ENCODE measurements at regions not wholly inside any gene's neighbourhood (a gene's known extent, or its start where the extent isn't known, plus 50 kb on each side); places are given as distances from the start of the nearest gene placed in this dataset.

- Histone ChIP-seq H3K27me3 (peaks cover 0 to 4% of the 10 kb centered on the region in 2 donors), H3K9me3 (no peaks in the 10 kb centered on the region), H3K27ac (no peak overlapping the region), H3K4me3 (no peak overlapping the region), H3K4me1 (no peaks in the 10 kb centered on the region), H3K36me3 (no peaks in the 10 kb centered on the region)
- WGBS, 2 donors: 74 to 76% methylated on average over 6 to 11 of the region's 11 CpGs
- no peak for DNase-seq (ENCODE audit: low spot score in 2 of 2)
- TF ChIP-seq, protein P1, sequence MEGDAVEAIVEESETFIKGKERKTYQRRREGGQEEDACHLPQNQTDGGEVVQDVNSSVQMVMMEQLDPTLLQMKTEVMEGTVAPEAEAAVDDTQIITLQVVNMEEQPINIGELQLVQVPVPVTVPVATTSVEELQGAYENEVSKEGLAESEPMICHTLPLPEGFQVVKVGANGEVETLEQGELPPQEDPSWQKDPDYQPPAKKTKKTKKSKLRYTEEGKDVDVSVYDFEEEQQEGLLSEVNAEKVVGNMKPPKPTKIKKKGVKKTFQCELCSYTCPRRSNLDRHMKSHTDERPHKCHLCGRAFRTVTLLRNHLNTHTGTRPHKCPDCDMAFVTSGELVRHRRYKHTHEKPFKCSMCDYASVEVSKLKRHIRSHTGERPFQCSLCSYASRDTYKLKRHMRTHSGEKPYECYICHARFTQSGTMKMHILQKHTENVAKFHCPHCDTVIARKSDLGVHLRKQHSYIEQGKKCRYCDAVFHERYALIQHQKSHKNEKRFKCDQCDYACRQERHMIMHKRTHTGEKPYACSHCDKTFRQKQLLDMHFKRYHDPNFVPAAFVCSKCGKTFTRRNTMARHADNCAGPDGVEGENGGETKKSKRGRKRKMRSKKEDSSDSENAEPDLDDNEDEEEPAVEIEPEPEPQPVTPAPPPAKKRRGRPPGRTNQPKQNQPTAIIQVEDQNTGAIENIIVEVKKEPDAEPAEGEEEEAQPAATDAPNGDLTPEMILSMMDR (IDR thresholded peaks at IDR 0.05): no peak
- TF ChIP-seq POLR2A (IDR thresholded peaks at IDR 0.05) (no peak), EP300 (IDR thresholded peaks at IDR 0.05) (no peak)
These were observed 64.8 kb downstream of the SOX1 start for GRCh38 chr13:112131713-112132113.

- H3K4me1 ChIP-seq: no peaks in the 10 kb centered on the region
- H3K9me3 ChIP-seq: no peaks in the 10 kb centered on the region
- no peak overlapping the region for H3K27ac ChIP-seq
- no peak for DNase-seq (ENCODE audit: low spot score in 2 of 2)
- peaks cover 0 to 4% of the 10 kb centered on the region in 2 donors for H3K27me3 ChIP-seq
- H3K4me3 ChIP-seq: no peak overlapping the region
- TF ChIP-seq, protein P1 (IDR thresholded peaks at IDR 0.05): no peak
- TF ChIP-seq POLR2A (IDR thresholded peaks at IDR 0.05) (no peak), EP300 (IDR thresholded peaks at IDR 0.05) (no peak)
- 78 to 79% methylated on average over 12 to 17 of the region's 17 CpGs for WGBS, 2 donors
- H3K36me3 ChIP-seq: no peaks in the 10 kb centered on the region
These were observed 65.2 kb downstream of the SOX1 start for GRCh38 chr13:112132142-112132541.

GRCh38 chr13:112132619-112133018, 65.7 kb downstream of the SOX1 start:
- Histone ChIP-seq H3K36me3 (no peaks in the 10 kb centered on the region), H3K4me3 (no peak overlapping the region), H3K9me3 (no peaks in the 10 kb centered on the region), H3K27me3 (peaks cover 0 to 4% of the 10 kb centered on the region in 2 donors), H3K4me1 (no peaks in the 10 kb centered on the region), H3K27ac (no peak overlapping the region)
- TF ChIP-seq POLR2A (IDR thresholded peaks at IDR 0.05): no peak
- TF ChIP-seq, protein P1 (IDR thresholded peaks at IDR 0.05): no peak
- no peak for TF ChIP-seq EP300 (IDR thresholded peaks at IDR 0.05)
- 89 to 90% methylated on average over 9 of the region's 9 CpGs for WGBS, 2 donors
- no peak for DNase-seq (ENCODE audit: low spot score in 2 of 2)

DNA sequence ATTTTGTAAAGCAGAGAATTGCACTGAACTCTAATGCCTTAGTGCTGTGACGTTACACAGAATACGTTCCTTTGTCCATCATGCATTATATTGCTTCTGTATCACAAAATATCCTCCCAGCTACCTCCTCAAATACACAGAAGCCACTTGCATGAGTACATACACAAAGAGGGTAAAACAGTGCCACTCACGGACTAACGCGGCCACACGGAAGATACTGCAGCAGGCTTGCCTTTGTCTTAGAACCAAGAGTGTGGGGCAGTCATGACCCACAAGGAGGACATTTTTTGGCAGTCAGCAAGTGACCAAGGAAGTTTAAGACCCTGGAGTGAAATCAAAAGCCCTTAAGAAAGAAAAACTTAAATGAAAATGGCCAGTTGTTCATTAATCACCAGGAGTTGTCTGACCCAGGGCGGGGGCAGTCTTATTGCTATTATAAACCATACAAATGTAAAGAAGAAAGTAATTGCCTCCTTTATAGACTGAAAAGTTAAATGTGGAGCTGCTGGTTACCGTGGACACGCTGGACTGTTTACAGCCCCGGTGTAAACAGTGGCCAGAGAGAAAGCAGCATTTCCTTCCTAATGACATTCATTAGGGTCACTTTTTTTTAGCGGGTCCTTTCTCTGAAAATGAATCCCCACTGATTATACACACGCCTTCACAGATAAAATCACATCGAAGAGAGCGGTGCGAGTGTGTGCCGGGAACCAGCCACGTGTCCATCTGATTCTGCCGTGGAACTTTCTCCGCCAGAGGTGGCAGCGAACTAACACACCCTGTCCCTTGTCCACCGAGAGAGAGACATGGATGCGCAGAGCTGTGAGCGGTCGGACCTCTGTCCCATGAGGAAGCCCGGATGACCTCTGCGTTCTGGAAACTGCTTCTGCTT, 66.8 kb downstream of the SOX1 start:
- Histone ChIP-seq H3K9me3 (no peaks in the 10 kb centered on the region), H3K4me3 (no peak overlapping the region), H3K4me1 (no peaks in the 10 kb centered on the region), H3K27me3 (peaks cover 0 to 4% of the 10 kb centered on the region in 2 donors), H3K27ac (no peak overlapping the region), H3K36me3 (no peaks in the 10 kb centered on the region)
- TF ChIP-seq EP300 (IDR thresholded peaks at IDR 0.05) (no peak), POLR2A (IDR thresholded peaks at IDR 0.05) (no peak)
- TF ChIP-seq, protein P1 (IDR thresholded peaks at IDR 0.05): no peak
- WGBS, 2 donors: 45 to 54% methylated on average over 26 of the region's 26 CpGs
- no peak for DNase-seq (ENCODE audit: low spot score in 2 of 2)

- 83% methylated on average over 16 to 17 of the region's 17 CpGs for WGBS, 2 donors
- TF ChIP-seq EP300 (IDR thresholded peaks at IDR 0.05): no peak
- TF ChIP-seq, protein P1 (IDR thresholded peaks at IDR 0.05): no peak
- no peak for TF ChIP-seq POLR2A (IDR thresholded peaks at IDR 0.05)
- Histone ChIP-seq H3K4me1 (no peaks in the 10 kb centered on the region), H3K9me3 (no peaks in the 10 kb centered on the region), H3K36me3 (no peaks in the 10 kb centered on the region), H3K4me3 (no peak overlapping the region), H3K27me3 (peaks cover 0 to 4% of the 10 kb centered on the region in 2 donors), H3K27ac (no peak overlapping the region)
- DNase-seq (ENCODE audit: low spot score in 2 of 2): no peak
These were observed 67.6 kb downstream of the SOX1 start for GRCh38 chr13:112134391-112135075.
